Type B pancreatic cell (in vitro differentiated cells): ENCODE measurements at regions not wholly inside any gene's neighbourhood (a gene's known extent, or its start where the extent isn't known, plus 50 kb on each side); places are given as distances from the start of the nearest gene placed in this dataset.

ENCODE experiments used
- DNase-seq: peaks from one replicate; pipeline ENCODE4 v3.0.0; 2021; ENCODE audit warnings: mixed read lengths; ENCODE audit not compliant: unreplicated experiment; ENCODE audit errors: extremely low spot score
- H3K27ac Mint-ChIP-seq: 2 replicates; pipeline ENCODE4 v1.8.0; 2021; ENCODE audit warnings: mild to moderate bottlenecking, mixed read lengths
- H3K27me3 Mint-ChIP-seq: 2 replicates; pipeline ENCODE4 v1.8.0; 2021; ENCODE audit warnings: mixed read lengths
- H3K36me3 Mint-ChIP-seq: 2 replicates; pipeline ENCODE4 v1.8.0; 2021; ENCODE audit warnings: mixed read lengths
- H3K4me1 Mint-ChIP-seq: one replicate; pipeline ENCODE4 v1.8.0; 2021; ENCODE audit warnings: mixed read lengths; ENCODE audit not compliant: unreplicated experiment
- H3K4me3 Mint-ChIP-seq: 2 replicates; pipeline ENCODE4 v1.8.0; 2021; ENCODE audit warnings: mild to moderate bottlenecking, mixed read lengths
- H3K9me3 Mint-ChIP-seq: 2 replicates; pipeline ENCODE4 v1.8.0; 2021; ENCODE audit warnings: mixed read lengths
- TF ChIP-seq, protein P1 (sequence below): fragments of 200-600 bp; sonication (generic); conservative IDR thresholded peaks from 2 replicates; pipeline ENCODE4 v1.5.0; 2021; ENCODE audit warnings: antibody characterized with exemption, mild to moderate bottlenecking

DNA sequence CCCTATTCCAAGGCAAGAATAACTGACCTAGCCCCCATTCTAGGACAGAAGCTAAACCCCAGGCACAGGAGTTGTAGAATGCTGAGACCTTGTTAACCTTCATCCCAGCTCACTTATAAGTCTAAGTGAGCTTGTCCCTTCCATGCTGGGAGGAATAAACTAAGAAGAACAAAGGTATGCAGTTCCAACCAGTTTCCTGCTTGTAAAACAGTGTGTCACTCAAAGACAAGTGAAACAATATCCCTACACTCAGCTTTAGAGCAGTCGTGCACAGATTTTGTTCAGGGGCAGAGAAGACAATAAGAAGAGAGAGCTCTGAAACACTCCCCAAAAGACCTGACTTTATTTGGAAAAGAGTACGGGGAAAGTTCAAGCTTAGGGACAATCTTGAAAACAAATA lies 292.1 kb downstream of the CGGBP1 start:
- H3K4me3 Mint-ChIP-seq = no peak overlapping the region
- H3K27ac Mint-ChIP-seq = no peak overlapping the region
- H3K36me3 Mint-ChIP-seq = no peaks in the 10 kb centered on the region
- peaks cover 4% of the 10 kb centered on the region for H3K27me3 Mint-ChIP-seq
- DNase-seq = no peak
- H3K9me3 Mint-ChIP-seq = no peaks in the 10 kb centered on the region
- H3K4me1 Mint-ChIP-seq = no peaks in the 10 kb centered on the region
- TF ChIP-seq, protein P1, sequence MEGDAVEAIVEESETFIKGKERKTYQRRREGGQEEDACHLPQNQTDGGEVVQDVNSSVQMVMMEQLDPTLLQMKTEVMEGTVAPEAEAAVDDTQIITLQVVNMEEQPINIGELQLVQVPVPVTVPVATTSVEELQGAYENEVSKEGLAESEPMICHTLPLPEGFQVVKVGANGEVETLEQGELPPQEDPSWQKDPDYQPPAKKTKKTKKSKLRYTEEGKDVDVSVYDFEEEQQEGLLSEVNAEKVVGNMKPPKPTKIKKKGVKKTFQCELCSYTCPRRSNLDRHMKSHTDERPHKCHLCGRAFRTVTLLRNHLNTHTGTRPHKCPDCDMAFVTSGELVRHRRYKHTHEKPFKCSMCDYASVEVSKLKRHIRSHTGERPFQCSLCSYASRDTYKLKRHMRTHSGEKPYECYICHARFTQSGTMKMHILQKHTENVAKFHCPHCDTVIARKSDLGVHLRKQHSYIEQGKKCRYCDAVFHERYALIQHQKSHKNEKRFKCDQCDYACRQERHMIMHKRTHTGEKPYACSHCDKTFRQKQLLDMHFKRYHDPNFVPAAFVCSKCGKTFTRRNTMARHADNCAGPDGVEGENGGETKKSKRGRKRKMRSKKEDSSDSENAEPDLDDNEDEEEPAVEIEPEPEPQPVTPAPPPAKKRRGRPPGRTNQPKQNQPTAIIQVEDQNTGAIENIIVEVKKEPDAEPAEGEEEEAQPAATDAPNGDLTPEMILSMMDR = no peak

DNA sequence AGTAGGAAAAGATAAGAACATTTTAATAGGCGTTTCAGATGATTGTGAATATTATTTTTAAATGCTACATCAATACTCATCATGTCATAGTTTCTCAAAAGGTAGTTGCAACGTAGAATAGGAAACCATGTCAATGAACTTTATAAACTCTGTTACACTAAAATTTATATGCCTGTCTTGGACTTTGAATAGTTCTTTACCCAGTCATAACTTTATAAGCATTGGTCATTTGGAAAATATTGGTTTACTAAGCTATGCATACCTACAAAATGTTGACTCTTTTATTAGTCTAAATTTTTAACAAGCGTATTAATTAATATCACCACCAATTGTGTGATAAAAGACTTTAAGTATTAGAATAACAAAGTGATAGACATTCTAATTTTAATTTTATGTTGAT lies 293.5 kb downstream of the CGGBP1 start:
- Mint-ChIP-seq H3K27me3 (peaks cover 4% of the 10 kb centered on the region), H3K9me3 (no peaks in the 10 kb centered on the region), H3K4me1 (no peaks in the 10 kb centered on the region), H3K27ac (no peak overlapping the region), H3K36me3 (no peaks in the 10 kb centered on the region), H3K4me3 (no peak overlapping the region)
- DNase-seq = no peak
- TF ChIP-seq, protein P1 = no peak

DNA sequence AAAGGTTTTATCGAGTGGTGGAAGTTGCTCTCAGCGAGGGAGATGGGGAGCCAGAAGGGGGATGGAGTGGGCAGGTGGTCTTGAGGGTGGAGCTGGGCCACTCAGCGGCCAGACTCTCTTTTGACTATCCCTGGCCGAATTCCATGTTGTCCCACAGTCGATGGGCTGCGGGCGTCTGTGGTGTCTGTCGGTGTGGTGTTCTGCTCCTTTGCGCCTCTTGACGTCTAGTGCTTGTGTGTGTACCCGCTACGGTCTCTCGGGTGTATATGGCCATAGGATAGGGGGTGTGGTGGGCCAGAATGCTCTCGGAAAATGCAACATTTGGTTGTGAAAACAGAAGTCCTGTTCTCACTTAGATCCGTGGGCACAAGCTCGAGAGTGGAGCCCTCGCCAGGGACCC lies 297.0 kb downstream of the CGGBP1 start:
- no peak for DNase-seq
- H3K36me3 Mint-ChIP-seq = no peaks in the 10 kb centered on the region
- H3K4me3 Mint-ChIP-seq = no peak overlapping the region
- TF ChIP-seq, protein P1 = no peak
- H3K27me3 Mint-ChIP-seq = no peaks in the 10 kb centered on the region
- no peak overlapping the region for H3K27ac Mint-ChIP-seq
- no peaks in the 10 kb centered on the region for H3K9me3 Mint-ChIP-seq
- H3K4me1 Mint-ChIP-seq = no peaks in the 10 kb centered on the region

DNA sequence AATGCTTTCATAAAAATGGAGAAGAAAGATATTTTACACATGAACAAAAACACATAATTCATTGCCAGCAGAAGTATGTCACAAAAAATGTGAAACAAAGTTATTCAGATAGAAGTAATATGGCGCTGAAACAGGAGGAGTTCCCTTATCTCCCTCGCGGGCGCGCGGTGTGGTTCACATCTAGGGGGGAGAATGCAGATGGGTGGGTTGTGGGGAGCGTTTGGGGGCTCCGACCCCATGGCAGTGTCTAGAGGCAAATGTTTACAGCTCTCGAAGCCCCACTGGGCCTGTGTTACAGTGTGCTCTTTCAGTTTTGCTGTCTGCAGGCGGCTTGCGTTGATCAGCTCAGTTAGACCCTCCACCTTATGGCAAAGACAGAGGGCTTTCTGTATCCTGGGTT lies 297.5 kb downstream of the CGGBP1 start:
- no peaks in the 10 kb centered on the region for H3K27me3 Mint-ChIP-seq
- no peak overlapping the region for H3K4me3 Mint-ChIP-seq
- no peaks in the 10 kb centered on the region for H3K4me1 Mint-ChIP-seq
- no peaks in the 10 kb centered on the region for H3K9me3 Mint-ChIP-seq
- H3K27ac Mint-ChIP-seq = no peak overlapping the region
- no peaks in the 10 kb centered on the region for H3K36me3 Mint-ChIP-seq
- DNase-seq = no peak
- TF ChIP-seq, protein P1 = no peak

DNA sequence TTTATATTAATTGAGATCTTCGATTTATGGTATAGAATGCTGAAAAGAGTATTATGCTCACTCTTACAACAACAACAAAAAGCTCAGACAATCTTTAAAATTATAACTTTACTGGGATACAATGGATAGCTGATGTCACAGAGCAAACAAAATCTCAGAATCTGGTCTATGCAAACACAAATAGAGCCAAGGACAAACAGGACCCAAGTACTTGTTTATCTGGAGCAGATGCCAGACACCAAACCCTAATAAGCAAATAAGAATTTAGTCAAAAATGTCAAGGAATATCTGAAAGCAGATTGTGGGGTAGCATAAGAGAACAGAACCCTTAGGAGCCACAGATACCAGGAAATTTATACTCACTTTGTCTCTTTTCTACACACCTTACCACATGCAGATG lies 302.2 kb downstream of the CGGBP1 start:
- no peak overlapping the region for H3K27ac Mint-ChIP-seq
- DNase-seq = no peak
- H3K4me3 Mint-ChIP-seq = no peak overlapping the region
- H3K9me3 Mint-ChIP-seq = no peaks in the 10 kb centered on the region
- H3K4me1 Mint-ChIP-seq = no peaks in the 10 kb centered on the region
- H3K27me3 Mint-ChIP-seq = no peaks in the 10 kb centered on the region
- TF ChIP-seq, protein P1 = no peak
- no peaks in the 10 kb centered on the region for H3K36me3 Mint-ChIP-seq

DNA sequence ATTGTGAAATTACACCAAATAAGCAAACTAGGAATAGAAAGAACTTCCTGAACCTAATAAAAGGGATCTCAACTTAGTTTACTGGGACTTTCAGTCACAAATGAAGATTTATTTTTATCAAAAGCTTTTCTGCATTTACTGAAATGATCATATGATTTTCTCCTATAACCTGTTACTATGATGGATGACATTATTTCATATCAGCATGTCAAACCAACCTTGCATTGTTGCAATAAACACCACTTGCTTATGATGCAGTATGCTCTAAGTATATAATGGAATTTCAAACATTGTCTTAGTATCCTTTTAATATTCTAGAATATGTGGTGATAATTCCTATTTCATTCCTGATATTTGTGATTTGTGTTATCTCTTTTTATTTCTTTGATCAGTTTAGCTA lies 303.0 kb downstream of the CGGBP1 start:
- H3K4me1 Mint-ChIP-seq = no peaks in the 10 kb centered on the region
- no peak overlapping the region for H3K4me3 Mint-ChIP-seq
- TF ChIP-seq, protein P1 = no peak
- no peaks in the 10 kb centered on the region for H3K27me3 Mint-ChIP-seq
- no peak for DNase-seq
- H3K9me3 Mint-ChIP-seq = no peaks in the 10 kb centered on the region
- H3K27ac Mint-ChIP-seq = no peak overlapping the region
- H3K36me3 Mint-ChIP-seq = no peaks in the 10 kb centered on the region
